ENCODE measurements at regions not wholly inside any gene's neighbourhood (a gene's known extent, or its start where the extent isn't known, plus 50 kb on each side); places are given as distances from the start of the nearest gene placed in this dataset.
A peak's percentile ranks its signal among the peaks of the same experiment; 100 is the strongest.
"Not testable (repeated sequence)": the region's sequence is repeated elsewhere in the genome, so short reads cannot be mapped to it uniquely, and the experiment has no call there.

GRCh38 chr13:109702030-109702597 is 84.3 kb downstream of the IRS2 start:
- intact Hi-C loops (cut with DNase I); DNase-seq (ENCODE audit: low spot score); ATAC-seq: not testable (repeated sequence)

GRCh38 chr13:109700176-109700575 is 86.2 kb downstream of the IRS2 start:
- ATAC-seq, result peak; percentile 93
- peak; percentile 78 for DNase-seq (ENCODE audit: low spot score)
- intact Hi-C loops (cut with DNase I), result no loop called here

- no peak for DNase-seq (ENCODE audit: low spot score)
- intact Hi-C loops (cut with DNase I), result no loop called here
- ATAC-seq, result no peak
Measured at GRCh38 chr13:109699628-109700071, 86.7 kb downstream of the IRS2 start.

- no peak for DNase-seq (ENCODE audit: low spot score)
- no peak for ATAC-seq
- intact Hi-C loops (cut with DNase I), result no loop called here
Measured at GRCh38 chr13:109698779-109699178, 87.6 kb downstream of the IRS2 start.

GRCh38 chr13:109697936-109698335 is 88.4 kb downstream of the IRS2 start:
- DNase-seq (ENCODE audit: low spot score), result no peak
- ATAC-seq, result no peak
- intact Hi-C loops (cut with DNase I), result no loop called here

- ATAC-seq, result no peak
- intact Hi-C loops (cut with DNase I), result no loop called here
Measured at GRCh38 chr13:109695402-109696190, 90.8 kb downstream of the IRS2 start.

GRCh38 chr13:109694972-109695371 is 91.4 kb downstream of the IRS2 start:
- intact Hi-C loops (cut with DNase I), result no loop called here
- DNase-seq (ENCODE audit: low spot score) (no peak), ATAC-seq (no peak)

More at GRCh38 chr13:109695402-109696190, 90.8 kb downstream of the IRS2 start:
- no peak for DNase-seq (ENCODE audit: low spot score)

GRCh38 chr13:109693213-109693612 is 93.2 kb downstream of the IRS2 start:
- intact Hi-C loops (cut with DNase I), result no loop called here
- ATAC-seq (no peak), DNase-seq (ENCODE audit: low spot score) (no peak)

- DNase-seq (ENCODE audit: low spot score) (no peak), ATAC-seq (no peak)
- intact Hi-C loops (cut with DNase I), result no loop called here
Measured at GRCh38 chr13:109691689-109692088, 94.7 kb downstream of the IRS2 start.

GRCh38 chr13:109687559-109688448 is 98.6 kb downstream of the IRS2 start:
- intact Hi-C loops (cut with DNase I), result no loop called here
- DNase-seq (ENCODE audit: low spot score) (no peak), ATAC-seq (no peak)

GRCh38 chr13:109685203-109685602 is 101.2 kb downstream of the IRS2 start:
- ATAC-seq (peak; percentile 64), DNase-seq (ENCODE audit: low spot score) (no peak)
- intact Hi-C loops (cut with DNase I), result no loop called here

- ATAC-seq (peak; percentile 81), DNase-seq (ENCODE audit: low spot score) (no peak)
- intact Hi-C loops (cut with DNase I), result no loop called here
Measured at GRCh38 chr13:109684824-109685202, 101.6 kb downstream of the IRS2 start.

GRCh38 chr13:109684084-109684823 is 102.1 kb downstream of the IRS2 start:
- DNase-seq (ENCODE audit: low spot score) (no peak), ATAC-seq (no peak)

GRCh38 chr13:109682534-109683244 is 103.7 kb downstream of the IRS2 start:
- ATAC-seq (no peak), DNase-seq (ENCODE audit: low spot score) (no peak)
- intact Hi-C loops (cut with DNase I), result no loop called here

More at GRCh38 chr13:109684084-109684823, 102.1 kb downstream of the IRS2 start:
- intact Hi-C loops (cut with DNase I), result no loop called here

- ATAC-seq (no peak), DNase-seq (ENCODE audit: low spot score) (no peak)
- intact Hi-C loops (cut with DNase I), result no loop called here
Measured at GRCh38 chr13:109680930-109681329, 105.5 kb downstream of the IRS2 start.

GRCh38 chr13:109680288-109680687 is 106.1 kb downstream of the IRS2 start:
- intact Hi-C loops (cut with DNase I), result no loop called here
- ATAC-seq (no peak), DNase-seq (ENCODE audit: low spot score) (no peak)

GRCh38 chr13:109678459-109678858 is 107.9 kb downstream of the IRS2 start:
- ATAC-seq (no peak), DNase-seq (ENCODE audit: low spot score) (no peak)
- intact Hi-C loops (cut with DNase I), result no loop called here

- ATAC-seq, result no peak
- DNase-seq (ENCODE audit: low spot score), result no peak
- intact Hi-C loops (cut with DNase I), result no loop called here
Measured at GRCh38 chr13:109677206-109677605, 109.2 kb downstream of the IRS2 start.

Measured in sciatic nerve (tissue), 2 donors.